GM18907 (cell line): ENCODE measurements at regions not wholly inside any gene's neighbourhood (a gene's known extent, or its start where the extent isn't known, plus 50 kb on each side); places are given as distances from the start of the nearest gene placed in this dataset.

ENCODE experiments used
- ATAC-seq: cut with Tn5 transposase; IDR thresholded peaks from one replicate; pipeline ENCODE4 v1.9.1; 2021; ENCODE audit warnings: mild to moderate bottlenecking, moderate library complexity; ENCODE audit not compliant: unreplicated experiment

DNA sequence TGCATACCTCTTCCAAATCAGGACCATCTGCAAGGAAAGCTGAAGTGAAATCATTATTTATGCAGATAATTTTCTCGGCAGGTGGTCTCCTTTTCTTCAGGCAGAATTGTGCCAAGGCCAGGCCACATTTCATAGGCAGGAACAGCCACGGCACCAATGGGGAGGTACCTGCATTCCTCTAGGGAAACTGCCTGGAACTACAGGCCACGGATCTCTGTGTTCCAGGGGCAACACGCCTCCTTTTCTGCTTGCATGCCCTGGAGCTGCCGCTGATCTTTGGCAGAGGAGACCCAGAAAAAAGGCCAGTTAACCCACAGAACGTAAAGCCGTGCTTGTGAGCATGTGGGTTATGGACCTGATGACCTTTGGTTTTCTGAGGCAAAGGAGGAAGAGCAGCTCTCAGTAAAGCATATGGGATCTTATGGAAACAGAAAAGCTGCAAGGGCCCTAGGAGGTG is 111.2 kb upstream of the KIAA1217 start:
- ATAC-seq: no peak

DNA sequence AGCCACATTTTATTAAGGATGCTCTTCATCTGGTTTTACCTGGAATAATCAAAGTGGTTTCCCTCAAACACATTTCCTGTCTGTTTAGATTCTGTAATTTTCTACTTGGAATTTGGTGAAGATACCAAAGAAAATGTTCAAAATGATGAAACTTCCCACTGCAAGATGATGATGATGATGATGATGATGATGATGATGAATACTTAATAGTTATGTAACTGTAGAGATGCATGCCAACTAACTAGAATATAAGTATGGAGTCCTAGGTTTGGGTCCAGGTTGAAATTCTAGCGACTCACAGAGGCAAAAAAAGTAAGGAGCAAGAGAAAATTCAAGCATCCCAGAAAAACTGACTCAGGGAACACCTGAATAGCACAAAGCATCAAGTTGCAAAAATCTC is 104.0 kb upstream of the KIAA1217 start:
- ATAC-seq: no peak

DNA sequence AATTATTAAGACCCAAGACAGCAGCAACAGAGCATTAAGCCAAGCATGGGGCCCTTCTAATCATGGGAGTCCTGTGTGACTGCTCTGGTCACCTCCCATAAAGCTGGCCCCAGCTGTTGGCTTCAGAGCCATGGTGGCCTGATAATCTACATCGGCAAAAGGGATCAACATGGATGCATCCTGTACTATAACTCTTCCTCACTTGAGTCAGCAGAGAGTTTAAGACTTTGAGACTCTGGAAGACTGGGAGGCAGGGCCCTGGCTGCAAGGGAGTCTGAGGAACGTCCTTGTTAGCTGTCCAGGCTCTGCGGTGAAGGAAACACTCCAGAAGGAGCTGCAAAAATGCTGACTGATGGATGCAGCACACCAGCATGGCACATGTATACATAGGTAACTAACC is 95.0 kb upstream of the KIAA1217 start:
- ATAC-seq: no peak

DNA sequence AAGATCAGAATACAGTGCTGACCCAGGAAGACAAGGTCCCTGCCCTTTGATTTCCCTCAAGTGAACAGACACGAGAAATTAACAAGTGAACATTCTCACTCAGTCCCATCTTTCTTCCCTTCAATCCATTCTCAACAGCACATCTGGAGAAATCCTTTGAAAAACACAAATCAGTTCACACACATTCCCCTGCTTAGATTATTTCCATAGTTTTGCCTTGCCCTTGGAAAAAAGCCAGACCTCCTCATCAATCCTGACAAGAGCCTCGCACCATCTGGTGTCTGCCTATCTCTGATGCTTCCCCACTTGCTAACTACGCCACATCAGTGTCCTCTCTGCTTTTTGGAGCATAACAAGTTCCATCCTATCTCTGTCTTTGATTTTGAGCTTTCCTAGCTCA is 94.4 kb upstream of the KIAA1217 start:
- ATAC-seq: no peak

DNA sequence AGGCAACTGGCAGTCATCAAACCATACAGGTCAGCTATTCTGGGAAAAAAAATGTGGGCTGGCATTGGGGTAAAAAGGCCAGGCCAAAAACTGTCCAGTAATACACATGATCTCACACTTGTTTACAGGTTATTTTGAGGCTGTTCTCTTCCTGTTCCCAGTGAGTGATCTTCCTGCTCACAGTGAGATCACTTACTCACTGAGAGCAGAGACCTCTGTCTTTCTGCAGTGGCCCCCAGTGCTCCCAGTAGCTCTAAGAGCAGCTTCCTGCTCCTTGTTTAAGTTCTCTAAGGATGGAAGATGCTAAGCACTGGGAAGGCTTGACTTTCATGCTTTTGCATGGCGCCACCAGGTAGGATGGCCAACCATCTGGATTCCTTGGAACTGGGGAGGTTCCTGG is 93.5 kb upstream of the KIAA1217 start:
- no peak for ATAC-seq

DNA sequence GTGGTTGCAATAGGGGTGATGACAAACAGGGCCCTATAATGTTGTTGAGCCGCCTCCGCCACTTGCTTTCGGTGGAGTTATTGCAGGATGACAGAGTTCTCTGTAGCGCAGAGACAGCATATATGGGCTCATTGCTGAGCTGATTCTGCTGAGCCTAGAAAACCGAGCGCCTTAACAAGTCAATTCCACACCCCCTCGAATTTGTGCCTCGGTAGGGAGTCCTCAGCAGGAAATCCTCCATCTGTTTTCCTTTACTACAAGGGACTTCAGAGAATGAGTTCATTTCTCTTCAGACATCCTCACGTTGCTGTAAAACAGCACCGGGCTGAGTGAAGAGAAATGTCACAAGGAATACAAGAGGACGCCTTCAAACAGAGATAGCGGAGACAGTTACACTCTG is 90.7 kb upstream of the KIAA1217 start:
- no peak for ATAC-seq

DNA sequence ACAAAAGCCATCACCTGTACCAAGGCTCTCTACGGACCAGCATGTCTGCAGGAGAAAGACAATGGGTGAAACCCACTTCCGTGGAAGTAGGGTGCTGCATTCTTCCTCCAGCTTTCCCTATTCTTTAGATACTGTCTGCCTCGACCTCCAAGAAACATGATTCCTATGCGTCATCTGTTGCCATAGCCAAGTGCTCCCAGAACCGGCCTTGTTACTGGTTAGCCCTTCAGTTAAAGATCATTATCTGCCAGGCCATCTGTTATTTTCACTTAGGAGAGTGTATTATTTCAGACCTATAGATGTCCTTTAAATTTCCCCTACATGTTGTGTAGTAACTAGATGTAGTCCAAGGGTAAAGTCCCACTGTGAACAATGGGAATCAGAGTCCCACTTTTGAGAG is 89.0 kb upstream of the KIAA1217 start:
- no peak for ATAC-seq

DNA sequence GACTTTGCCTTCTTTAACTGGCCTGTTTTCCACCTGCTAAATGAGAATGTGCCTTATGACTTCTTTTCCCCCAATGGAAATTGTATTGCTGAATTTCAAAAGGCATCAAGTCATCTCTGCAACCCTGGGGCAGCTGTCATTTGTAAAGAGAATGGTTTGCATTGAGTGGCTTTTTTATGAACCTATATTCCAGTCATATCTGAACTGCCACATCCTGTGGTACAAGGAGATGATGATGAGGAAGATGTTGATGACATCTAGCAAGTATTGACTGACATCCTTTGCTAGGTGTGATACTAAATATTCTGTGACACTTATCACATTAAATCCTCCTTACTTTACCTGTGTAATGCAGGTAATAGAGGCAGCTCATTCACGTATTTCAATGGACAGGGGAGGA is 88.3 kb upstream of the KIAA1217 start:
- no peak for ATAC-seq

DNA sequence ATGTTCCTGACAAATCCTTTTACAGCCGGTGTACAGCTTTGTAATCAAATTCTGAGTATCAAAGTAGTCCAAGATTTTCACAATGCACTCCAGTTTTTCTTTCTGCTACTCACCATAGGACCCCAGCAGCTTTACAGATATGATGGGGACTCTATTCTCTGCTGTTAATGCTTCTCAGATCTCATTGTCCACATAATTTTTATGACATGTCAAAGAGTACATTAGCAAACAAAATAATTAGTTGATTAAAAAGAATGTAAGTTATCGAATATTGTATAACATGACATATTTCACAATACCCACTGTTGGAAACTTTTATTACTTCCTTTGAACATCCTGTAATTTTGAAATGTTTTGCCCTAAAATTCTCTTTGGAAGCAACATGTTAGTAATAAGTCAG is 81.4 kb upstream of the KIAA1217 start:
- no peak for ATAC-seq

DNA sequence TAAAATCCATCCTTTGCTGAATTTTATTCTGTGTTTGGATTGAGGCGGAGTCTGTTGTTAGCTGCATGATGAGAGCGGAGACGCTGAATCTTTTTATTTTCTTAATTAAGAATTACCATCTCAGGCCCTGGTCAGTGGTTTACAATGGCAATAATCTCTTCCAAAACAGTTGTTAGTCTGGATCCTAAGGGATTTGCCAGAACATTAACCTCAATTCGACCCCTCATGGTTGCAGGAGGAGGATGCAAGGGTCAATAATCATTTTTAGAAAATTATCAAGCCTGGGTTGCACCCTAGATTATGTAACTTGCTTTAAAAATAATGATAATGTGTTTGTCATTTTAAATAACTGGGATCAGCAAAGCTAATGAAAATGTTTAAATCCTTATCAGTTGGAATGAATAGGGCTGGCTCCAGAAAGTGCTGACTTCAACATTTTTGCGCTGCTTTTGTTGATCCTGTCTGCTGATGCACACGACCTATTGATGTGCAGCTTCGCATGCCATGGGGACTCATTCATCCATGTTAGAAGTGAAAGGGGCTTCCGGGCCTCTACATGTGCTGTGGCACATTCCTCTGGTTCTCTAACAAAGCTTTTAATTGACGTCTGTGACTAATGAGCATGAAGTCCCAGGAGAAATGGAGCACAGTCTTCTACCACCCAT is 80.7 kb upstream of the KIAA1217 start:
- no peak for ATAC-seq

DNA sequence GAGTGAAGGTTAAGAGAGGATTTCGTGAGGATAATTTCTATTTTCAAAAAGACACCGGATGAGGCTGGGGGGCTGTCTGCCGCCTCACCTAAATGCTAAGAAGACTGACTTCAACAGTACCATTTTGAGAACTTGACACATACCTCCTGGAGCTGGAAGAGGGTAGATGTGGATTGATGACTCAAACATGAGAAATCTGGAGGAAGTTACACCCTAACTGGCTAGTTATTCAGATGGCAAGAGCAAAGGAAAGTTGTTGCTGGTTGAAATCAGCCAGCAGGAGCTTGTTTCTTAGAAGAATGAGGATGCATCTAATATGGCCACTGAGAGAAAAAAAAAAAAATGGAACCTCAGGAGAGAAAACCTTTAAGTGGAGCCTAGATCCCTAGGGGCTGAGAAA is 76.2 kb upstream of the KIAA1217 start:
- no peak for ATAC-seq

DNA sequence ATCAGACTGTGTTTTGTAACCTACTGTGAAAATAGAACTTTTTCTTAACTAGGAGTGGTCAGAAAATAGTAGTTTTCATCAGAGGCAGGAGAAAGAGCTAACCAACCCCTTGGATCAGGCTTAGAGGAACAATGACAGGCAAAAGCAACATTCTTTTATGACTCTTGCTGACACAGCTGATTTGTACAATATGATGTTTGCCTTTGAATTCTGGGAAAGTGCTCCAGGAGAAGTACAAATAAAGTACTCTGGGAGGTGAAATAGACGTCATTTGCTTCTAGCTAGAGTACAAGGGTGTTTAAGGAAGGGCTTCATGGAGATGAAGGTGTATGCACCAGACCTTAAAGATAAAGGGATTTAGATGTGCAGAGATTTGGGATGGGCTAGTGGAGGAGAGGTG is 75.1 kb upstream of the KIAA1217 start:
- ATAC-seq: no peak

DNA sequence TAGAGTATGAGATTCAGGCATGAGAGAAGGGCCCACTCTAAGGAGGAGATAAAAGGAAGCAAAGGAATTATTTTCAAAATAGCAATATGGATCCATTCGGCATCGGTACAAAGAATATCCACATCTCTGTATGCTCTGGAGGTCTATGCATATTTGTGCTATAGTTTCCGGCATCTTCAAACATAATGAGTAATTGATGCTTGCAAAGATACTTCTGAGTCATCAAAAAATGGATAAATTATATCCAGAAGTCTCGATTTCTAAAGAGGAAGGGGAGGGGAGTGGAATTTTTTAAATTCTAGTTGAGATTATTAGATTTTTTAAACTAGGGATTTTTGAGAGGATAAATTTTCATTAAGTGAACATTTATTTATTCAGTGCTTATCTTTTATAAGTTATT is 72.9 kb upstream of the KIAA1217 start:
- no peak for ATAC-seq

DNA sequence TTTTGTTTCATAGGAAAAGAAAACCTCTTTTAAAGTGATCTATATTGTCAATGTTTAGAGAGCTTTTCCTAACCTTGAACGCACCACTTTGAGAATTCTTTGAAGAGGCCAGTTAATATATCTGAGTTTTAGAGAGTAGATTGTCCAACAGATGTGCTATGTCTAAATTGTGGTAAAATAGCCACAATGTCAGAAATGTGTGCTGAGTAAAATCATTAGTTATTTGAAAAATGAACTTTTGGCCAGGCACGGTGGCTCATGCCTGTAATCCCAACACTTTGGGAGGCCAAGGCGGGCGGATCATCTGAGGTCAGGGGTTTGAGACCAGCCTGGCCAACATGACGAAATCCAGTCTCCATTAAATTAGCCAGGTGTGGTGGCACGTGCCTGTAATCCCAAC is 61.6 kb upstream of the KIAA1217 start:
- no peak for ATAC-seq

DNA sequence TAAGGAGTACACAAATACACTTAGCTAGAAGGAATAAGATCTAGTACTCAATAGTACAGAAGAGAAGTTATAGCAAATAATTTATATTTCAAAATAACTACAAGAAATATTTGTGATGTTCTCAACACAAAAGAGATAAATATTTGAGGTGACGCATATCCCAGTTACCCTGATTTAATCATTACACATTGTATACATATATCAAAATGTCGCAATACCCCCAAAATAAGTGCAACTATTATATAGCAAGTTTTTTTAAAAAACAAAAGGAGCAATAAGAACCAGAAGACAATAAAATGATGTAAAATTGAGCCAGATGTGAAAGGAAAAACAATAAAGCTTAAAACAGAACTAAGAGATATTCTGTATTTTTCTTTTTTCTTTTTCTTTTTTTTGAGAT is 59.3 kb upstream of the KIAA1217 start:
- no peak for ATAC-seq

DNA sequence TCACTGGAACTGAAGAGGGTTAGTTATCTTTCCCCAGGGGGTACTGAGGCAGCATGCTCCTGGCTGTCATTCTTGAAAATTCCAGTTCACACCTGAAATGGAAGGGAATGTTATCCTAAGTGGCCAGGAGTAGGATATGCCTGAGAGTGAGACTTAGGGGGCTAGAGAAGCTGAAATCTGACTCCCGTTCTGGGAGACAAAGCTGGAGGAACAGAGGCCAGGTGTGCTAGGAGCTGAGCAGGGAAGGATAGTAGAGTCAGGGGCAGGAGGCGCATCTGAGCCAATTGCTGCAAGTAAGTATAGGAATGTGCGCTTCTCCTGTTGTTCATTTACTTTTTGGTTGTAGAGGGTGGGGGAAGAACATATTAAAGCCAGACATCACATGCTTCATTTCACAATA is 58.1 kb upstream of the KIAA1217 start:
- ATAC-seq: no peak

DNA sequence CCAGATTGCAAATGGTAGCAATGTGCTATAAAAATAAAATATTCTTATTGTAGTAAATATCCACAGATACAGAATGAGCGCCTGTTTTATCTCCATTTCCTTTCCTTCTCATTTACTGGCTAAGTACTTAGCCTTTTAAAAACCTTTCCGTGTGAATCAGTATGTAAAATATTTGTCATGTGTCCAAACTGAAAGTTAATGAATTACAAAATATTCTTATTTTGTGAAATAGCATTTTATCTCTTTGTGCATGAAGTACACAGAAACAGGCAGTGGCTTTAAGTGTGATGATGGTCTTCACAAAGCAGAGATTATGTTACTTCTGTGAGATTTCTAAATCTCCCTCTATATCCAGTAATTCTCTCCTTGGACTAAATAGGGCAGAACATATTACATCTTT is 56.7 kb upstream of the KIAA1217 start:
- no peak for ATAC-seq

DNA sequence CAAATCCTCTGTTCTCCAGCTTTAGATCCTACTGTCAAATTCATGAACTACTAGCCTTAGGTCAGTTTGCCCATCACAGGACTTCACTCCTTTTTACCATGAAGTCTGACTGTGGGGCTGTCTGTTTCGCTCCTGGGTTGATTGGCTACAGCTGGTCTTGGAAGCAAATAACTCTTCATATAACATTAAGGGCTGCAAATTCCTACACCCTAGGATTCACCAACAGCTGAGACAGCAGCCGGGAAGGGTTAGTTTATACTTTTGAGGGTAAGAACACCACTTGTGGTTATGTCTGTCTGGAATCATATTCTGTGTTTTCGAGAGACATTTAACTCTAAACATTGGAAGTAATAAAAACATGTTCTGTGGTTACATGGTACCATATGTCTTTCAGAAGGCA is 55.9 kb upstream of the KIAA1217 start:
- no peak for ATAC-seq

DNA sequence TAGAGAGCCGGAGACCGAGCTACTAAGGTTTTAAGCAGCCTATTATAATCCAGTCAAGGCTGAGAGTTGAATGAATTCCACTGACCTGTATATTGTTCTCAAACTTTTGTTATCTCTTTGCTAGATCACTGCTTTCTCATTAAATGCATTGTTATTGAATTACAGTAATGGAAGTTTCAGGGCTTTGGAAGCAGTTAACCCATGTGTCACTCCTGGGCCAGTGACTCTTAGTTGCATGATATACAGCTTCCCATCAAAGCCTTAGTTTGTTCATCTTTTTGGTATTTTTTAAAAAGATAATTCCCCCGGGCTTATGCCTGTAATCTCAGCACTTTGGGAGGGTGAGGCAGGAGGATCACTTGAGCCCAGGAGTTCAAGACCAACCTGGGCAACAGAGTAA is 55.4 kb upstream of the KIAA1217 start:
- ATAC-seq: no peak

DNA sequence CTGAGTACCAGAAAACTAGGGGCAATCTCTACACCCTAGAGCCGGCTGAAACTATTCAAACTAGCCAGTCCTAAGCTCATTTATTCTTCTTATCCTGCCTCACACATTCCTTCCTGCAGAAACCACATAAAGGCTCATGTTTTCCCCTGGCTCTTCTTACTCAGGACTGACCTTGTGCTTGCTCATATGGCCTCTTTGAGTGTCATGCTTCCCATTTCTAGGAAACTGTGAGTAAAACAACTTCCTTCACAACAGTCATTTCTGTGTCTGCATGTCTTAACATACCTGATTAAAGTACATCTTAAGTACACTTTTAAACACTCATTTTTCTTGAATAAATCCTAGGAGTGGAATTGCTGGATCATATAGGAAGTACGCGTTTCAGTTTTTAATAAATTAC is 52.3 kb upstream of the KIAA1217 start:
- ATAC-seq: no peak

DNA sequence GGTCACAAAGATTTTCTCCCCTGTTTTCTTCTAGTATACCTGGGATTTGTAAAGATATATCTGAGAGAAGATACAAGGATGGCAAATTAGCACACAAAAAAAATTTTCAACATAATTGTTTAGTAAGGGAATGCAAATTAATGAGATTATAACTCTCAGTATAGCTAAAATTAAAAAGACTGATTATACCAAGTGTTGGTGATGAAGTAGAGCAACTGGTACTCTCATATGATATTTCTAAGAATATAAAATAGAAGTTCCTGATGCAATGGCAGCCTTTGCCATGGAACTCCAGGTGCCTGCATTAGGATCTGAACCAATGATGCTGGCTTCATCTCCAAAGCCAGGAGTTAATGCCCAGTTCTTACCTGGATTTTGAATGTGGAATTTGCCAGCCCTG is 51.4 kb upstream of the KIAA1217 start:
- ATAC-seq: no peak
